HG03039 (cell line): ENCODE measurements at regions not wholly inside any gene's neighbourhood (a gene's known extent, or its start where the extent isn't known, plus 50 kb on each side); places are given as distances from the start of the nearest gene placed in this dataset.

Experiments used
- ATAC-seq: cut with Tn5 transposase; IDR thresholded peaks from one replicate; pipeline ENCODE4 v1.9.1; 2021; ENCODE audit warnings: mild to moderate bottlenecking, moderate library complexity; ENCODE audit not compliant: unreplicated experiment

DNA sequence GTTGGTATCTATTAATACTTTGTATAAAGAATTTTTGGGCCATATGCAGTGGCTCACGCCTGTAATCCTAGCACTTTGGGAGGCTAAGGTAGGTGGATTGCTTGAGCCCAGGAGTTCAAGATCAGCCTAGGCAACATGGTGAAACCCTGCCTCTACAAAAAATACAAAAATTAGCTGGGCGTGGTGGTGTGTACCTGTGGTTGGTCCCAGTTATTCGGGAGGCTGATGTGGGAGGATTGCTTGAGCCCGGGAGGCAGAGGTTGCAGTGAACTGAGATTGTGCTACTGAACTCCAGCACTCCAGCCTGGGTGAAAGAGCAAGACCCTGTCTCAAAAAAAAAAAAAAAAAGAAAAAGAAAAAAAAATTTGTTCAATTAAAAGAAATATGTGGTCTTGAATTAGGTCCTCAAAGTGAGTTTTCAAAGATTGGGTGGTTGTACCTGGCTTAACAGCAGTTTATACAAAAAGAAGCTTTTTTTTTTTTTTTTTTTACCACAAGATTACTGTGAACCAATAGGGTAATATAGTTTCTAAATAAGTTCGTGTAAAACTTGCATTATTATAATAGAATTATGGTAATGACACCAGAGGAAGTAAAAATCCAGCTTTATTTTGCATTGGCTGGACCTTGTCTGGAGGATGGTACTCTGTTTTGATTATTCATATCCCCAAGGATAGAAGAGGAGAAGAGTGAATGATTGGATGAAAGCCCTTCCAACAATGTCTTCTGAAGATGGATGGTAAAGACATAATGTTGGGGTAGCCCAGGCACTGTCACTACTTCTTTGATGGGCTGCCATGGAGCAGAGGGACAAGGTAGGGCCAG is 210.3 kb downstream of the MYCN start:
- no peak for ATAC-seq

GRCh38 chr2:16149349-16150243 is 209.2 kb downstream of the MYCN start:
- ATAC-seq = no peak

DNA sequence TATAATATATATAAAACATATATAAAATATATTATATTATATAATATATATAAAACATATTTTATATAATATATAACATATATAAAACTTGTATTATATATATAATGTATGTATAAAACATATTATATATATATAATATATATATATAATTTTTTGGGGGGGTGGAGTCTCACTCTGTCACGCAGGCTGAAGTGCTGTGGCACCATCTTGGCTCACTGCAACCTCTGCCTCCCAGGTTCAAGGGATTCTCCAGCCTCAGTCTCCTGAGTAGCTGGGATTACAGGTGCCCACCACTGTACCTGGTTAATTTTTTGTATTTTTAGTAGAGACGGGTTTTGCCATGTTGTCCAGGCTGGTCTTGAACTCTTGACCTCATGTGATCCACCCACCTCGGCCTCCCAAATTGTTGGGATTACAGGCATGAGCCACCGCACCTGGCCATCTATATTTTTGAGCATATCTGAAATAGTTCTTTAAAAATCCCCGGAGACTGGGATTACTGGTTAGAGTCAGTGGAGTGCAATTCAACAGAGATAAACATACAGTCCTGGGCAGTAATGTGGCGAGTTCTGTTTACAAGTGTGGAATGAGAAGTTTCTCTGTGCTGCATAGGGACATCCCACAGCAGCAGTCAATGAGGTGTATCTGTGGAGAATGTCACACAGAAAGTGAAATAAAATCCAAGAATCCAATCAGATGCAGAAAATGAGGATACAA is 208.4 kb downstream of the MYCN start:
- no peak for ATAC-seq

DNA sequence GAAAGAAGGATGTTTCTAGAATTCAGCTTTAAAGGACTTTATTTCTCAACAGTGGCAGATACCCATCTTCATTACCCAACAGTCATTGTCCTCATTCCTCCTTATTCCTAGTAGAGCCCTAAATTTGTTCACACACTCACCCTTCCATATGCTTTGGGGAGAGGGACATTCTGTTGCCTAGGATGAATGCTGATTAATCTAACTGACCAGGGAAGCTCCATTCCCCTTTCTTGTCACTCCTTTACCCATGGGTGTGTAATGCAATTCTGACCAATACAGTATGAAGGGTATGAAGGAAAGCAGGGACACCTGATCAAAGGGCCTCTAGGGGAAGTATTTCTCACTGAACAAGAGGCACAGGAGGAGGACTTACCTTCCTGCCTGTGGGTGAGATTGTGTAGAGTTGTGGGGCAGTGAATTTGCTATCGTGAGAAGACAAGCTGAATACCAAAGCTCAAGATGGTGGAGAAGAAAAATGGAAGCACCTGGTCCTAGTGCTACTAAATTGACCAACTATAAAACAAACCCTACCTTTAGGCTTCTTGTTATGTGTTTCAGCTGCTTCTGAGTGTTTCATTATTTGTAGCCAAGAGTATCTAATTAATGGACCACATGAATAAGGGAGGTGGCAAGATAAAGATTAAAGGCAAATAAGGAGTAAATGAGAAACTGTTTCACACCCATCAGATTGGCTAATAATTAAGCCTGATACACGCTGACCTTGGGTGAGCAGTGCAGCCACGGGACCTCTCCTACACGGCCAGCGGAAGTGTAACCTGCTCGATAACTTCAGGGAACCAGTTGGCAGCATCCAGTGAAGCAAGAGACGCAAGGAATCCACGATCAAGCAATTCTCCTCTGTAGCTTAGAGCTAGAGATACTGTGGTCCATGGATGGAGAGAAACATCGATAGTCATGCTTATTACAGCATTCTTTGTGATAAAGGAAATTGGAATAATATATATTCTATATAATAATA is 202.3 kb downstream of the MYCN start:
- ATAC-seq = no peak

DNA sequence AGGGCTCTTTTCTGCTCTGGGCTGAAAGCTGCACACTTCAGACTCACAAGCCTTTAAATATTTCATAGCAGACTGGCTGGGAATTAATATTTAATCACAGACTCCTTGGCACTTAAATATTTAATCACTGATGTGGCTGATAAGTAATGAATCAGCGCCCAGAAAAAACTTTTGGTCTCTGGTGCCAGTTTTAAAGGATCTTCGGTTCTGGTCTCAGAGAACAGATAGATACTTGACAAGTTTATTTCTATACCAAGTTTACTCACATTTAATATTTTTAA is 201.2 kb downstream of the MYCN start:
- no peak for ATAC-seq

- ATAC-seq = no peak
Observed at GRCh38 chr2:16140771-16141640, 200.7 kb downstream of the MYCN start.

DNA sequence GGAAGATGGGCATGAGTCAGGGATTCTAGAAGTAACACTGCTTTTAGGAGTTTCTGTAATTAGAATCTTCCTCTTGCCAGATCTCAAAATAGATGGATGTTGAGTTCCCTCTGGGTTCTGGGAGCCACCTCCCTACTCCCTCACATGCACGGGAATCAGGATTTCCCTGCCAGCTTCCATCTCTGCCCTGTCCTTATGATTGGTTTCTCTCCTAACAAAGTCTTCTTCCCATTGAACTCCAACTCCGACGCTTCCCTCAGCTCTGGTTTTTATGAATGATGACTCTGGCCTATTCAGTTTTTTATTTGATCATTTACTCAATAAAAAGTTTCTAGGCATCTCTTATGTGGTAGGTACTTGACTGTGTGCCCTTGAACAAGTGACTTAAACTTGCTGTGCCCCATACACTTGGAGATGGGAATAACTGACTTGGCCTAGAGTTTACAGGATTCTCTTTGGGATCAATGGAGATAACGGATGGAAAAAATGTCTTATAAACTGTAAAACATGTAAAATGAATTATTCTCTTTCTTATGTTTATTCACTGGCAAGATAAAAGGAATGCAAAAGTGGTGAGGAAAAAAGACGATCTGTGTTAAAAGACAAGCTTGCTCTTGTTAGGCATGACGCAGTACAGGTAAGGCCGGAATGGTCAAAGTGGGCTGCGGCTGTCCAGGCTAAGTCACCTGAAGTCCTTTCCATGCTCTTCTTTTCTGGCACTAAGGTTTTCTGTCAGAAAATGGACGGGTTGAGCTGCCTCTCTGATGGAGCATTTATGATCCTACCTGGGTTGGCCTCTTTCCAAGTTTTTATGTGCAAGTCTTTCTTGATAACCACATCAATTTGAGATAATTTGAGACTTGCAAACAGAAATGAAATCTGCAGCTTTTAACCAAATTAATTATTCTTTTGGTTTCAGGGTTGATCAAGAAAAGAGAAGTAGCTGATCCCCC is 199.6 kb downstream of the MYCN start:
- ATAC-seq = no peak

DNA sequence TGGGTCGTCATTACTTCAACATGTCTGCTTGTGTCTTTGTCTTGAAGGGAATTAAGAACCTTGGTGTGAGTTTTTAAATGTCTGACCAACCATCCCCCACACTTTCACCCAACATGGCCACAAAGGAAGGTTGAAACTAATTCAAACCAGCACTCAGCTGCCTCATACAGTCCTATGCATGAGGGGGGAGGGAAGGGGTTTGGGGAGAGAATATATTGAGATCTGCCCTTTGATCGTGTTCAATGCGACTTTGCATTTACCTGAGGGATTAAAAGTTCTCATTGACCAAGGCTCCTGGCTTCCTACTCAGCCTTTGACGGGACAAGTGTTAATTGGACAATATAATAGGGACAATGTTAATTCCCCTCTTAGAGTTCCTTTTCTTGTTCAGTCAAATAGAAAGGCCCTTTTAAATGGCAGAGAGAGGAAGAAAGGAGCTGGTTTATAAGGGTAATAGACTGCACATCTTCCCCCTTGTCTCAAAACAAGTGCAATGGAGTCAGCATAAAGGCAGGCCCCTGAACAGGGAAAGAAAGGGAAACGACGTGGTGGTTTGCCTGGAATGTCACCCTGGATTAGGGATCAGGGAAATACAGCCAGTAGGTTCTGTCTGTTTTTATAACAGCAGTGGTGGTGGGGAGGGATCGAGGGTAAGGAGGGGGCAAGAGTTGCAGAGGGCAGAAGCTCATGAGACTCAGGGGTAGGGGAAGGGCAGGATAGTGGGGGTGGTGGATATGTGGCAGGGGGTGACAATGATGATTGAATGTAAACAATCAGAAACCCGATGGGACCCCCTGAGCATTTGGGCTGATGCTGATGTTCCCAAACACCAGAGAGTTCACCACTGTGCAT is 198.7 kb downstream of the MYCN start:
- no peak for ATAC-seq

DNA sequence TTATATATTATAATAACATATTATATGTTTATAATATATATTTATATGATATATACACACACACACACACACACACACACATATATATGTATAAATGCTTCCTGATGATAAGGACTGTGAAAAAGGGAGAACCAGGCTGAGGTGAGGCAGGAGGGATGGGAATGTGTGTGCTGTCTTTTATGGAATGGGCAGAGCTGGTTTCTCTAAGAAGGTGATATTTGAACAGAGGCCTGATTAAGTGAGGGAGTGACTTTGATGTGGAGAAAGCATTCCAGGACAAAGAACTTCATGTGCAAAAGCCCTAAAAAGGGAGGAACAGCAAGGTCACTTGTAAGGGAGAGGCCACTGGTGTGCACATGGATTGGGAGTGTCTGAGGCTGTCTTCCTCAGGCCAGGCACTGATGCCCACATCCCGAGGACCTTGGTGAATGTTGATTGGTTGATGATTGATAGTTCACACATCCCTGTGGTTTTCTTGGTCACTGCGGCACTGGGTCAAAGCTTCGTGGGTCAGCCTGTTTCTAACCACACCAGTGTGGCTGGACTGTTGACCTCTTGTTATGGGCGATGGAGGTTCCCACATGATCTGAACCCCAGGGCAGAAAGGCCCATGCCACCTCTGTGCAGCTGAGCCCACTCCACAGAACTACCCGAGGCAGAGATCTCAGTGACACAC is 196.9 kb downstream of the MYCN start:
- ATAC-seq = no peak

DNA sequence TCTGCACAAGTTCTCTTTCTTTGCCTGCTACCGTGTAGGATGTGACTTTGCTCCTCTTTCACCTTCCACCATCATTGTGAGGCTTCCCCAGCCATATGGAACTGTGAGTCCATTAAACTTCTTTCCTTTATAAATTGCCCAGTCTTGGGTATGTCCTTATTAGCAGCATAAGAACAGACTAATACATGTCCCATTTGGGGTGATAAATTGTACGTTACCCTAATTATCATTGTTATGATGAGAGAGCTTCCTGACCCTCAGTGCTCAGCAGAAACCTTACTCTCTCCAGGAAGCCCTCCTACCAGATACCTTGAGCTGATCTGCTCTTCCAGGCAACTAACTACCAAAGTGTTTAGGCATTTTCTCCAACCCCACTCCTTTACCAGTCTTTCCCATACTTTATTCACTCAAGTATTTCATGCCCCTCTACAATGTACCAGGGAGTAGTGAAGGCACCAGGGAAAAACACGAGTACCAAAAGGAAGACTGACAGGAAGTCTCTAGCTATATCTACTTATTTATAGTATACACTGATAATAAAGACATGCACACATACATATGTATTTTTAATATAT is 196.2 kb downstream of the MYCN start:
- ATAC-seq = no peak

GRCh38 chr2:16135913-16136310 is 195.6 kb downstream of the MYCN start:
- no peak for ATAC-seq

DNA sequence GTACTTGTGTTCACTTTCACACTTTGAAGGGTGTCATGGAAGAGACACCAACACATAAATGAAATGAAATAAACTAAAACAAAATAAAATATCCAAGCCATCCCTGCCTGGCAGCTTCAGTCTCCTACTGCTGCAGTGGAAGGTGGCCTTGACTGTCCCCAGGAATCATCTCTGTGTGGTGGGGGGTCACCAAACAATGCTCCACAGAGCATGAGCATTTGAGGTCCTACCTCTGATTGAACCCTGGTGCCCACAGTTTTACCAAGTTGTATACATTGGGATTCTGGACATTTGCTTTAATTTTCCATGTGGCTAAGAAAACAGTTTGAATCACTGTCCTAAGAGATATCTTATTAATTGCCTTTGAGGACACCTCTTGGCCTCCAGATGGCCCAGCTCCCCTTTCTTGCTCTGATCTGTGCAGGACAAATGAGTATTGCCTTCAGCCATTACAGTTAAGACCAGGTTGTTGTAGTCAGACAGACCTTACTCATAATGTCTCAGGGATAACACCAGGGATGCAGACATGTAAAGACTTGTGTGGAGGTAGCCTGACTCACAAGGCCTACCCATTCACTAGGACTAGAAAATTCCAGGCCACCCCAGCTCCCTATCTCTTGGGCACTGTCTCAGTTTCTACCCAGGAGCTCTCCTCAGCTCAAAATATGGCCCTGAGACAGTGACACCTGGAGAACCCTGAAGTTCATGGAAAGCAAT is 195.0 kb downstream of the MYCN start:
- ATAC-seq = no peak

DNA sequence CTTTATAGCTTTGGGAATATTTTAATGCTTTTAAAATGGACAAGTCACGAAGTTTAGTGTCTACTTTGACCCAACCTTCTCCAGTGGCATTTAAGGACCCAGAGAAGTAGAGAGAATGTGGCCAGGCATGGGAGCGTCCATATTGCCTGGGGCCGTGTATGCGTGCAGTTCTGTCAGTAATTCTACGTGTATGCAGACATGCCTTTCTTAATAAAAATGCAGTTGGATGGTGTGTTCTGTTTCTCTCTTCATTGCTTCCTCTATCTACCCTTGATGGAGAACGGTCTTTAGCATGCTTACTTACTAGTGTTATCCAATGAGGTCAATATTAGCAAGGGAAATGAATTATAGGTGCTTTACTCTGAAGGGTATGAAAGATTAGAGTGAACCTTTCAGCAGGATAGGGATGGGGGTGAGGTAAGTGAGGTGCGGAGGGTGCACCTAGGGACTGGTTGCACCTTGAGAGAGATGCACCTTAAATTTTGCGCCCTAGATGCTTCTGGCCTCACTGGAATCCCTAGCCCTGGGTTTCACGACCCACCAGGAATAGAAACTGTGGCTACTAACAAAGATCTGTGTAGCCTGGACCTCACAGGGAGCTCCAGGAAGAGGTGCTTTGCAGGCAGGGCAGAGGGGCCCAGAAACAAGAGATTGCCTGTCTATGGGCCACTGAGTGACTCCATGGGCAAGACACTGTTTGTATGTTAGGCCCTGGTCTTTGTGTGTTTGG is 194.3 kb downstream of the MYCN start:
- no peak for ATAC-seq

DNA sequence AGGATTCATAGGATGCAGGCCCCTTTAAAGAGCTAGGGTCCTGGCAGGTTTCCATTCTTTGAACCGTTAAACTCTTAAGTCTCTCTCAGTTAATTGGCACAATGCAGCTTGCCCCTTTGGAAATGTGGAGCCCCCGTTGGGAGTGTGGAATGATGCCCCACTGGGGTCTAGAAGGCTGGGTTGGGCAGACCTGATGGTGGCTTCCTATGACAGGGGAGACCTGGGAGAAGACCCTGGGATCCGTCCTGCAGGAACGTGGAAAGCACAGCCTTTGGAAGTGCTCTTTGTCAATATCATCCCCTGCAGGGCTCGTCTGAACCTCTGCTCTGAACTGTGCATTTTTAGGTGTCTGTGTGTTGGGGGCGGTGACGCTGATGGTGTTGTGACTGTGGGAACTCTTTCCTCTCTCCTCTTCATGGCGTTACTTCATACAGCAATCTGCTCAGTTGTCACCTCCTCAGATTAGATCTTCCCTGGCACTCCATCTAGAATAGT is 190.6 kb downstream of the MYCN start:
- no peak for ATAC-seq

DNA sequence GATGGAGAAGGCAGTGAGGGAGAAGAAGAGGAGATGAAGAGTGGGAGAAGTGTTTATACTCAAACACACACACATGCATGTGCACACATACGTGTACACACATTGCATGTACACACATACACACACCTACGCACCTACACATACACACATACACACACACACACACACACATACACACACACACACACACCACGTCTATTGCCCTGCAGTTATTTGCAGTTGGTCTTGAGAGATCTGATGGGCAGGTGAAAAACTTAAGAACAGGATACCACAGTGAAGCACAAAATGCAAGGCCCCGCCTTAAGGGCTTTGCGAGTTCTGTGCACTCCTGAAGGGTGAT is 190.2 kb downstream of the MYCN start:
- no peak for ATAC-seq
